Neuronal stem cell (in vitro differentiated cells): ENCODE measurements at regions not wholly inside any gene's neighbourhood (a gene's known extent, or its start where the extent isn't known, plus 50 kb on each side); places are given as distances from the start of the nearest gene placed in this dataset.

Experiments used
- DNase-seq: peaks from one replicate; pipeline ENCODE4 v3.0.0-alpha.2; 2013; ENCODE audit warnings: low spot score
- H2AFZ ChIP-seq: one replicate; pipeline ENCODE4 v1.6.1; 2013; ENCODE audit warnings: mild to moderate bottlenecking, low read length, inconsistent platforms
- H2AK5ac ChIP-seq: 2 replicates; pipeline ENCODE4 v1.6.1; 2013; ENCODE audit warnings: low read depth, mild to moderate bottlenecking, inconsistent platforms, low read length, moderate library complexity, mixed read lengths
- H2BK120ac ChIP-seq: 2 replicates; pipeline ENCODE4 v1.6.1; 2013; ENCODE audit warnings: low read depth, mild to moderate bottlenecking, inconsistent platforms, low read length, moderate library complexity, mixed read lengths
- H2BK12ac ChIP-seq: one replicate; pipeline ENCODE4 v1.6.1; 2013; ENCODE audit warnings: low read length, inconsistent platforms
- H2BK15ac ChIP-seq: 2 replicates; pipeline ENCODE4 v1.6.1; 2013; ENCODE audit warnings: mild to moderate bottlenecking, low read length, inconsistent platforms, mixed read lengths
- H2BK5ac ChIP-seq: one replicate; pipeline ENCODE4 v1.6.1; 2013; ENCODE audit warnings: inconsistent platforms, mild to moderate bottlenecking, low read length, moderate library complexity
- H3K14ac ChIP-seq: one replicate; pipeline ENCODE4 v1.6.1; 2013; ENCODE audit warnings: low read length, inconsistent platforms
- H3K18ac ChIP-seq: 2 replicates; pipeline ENCODE4 v1.6.1; 2013; ENCODE audit warnings: low read length, inconsistent platforms
- H3K23ac ChIP-seq: 2 replicates; pipeline ENCODE4 v1.6.1; 2013; ENCODE audit warnings: low read depth, mild to moderate bottlenecking, mixed read lengths, low read length, inconsistent platforms; ENCODE audit not compliant: poor library complexity
- H3K27ac ChIP-seq: replicated peaks from 3 replicates; pipeline ENCODE4 v1.5.1; 2013; ENCODE audit warnings: low read length, inconsistent platforms
- H3K27me3 ChIP-seq, 3 experiments: 2 replicates each; pipeline ENCODE4 v1.6.1; 2013; ENCODE audit warnings: low read length in 3 of 3, mild to moderate bottlenecking in 2 of 3, inconsistent platforms in 1 of 3, low read depth in 1 of 3, mixed read lengths in 1 of 3, moderate library complexity in 1 of 3; ENCODE audit not compliant: control insufficient read depth in 3 of 3, insufficient read depth in 3 of 3
- H3K36me3 ChIP-seq, 2 donors: replicated peaks in 1 of 2; 2 replicates each; pipeline ENCODE4 v1.6.1; 2013; ENCODE audit warnings: low read length in 2 of 2; ENCODE audit not compliant: control insufficient read depth in 2 of 2, insufficient read depth in 2 of 2
- H3K4ac ChIP-seq: 2 replicates; pipeline ENCODE4 v1.6.1; 2013; ENCODE audit warnings: inconsistent platforms, mild to moderate bottlenecking, low read length, moderate library complexity
- H3K4me1 ChIP-seq, 2 donors: 1 replicate in 1 of 2; 2 replicates in 1 of 2; pipeline ENCODE4 v1.6.1; 2013; ENCODE audit warnings: low read length in 2 of 2, low read depth in 1 of 2; ENCODE audit not compliant: control insufficient read depth in 2 of 2, insufficient read depth in 1 of 2
- H3K4me2 ChIP-seq: one replicate; pipeline ENCODE4 v1.6.1; 2013; ENCODE audit warnings: mild to moderate bottlenecking, low read length, inconsistent platforms; ENCODE audit not compliant: insufficient read depth, poor library complexity, severe bottlenecking
- H3K4me3 ChIP-seq, 2 donors: 2 replicates each; pipeline ENCODE4 v1.5.1; 2013; ENCODE audit warnings: low read length in 2 of 2, mild to moderate bottlenecking in 2 of 2, inconsistent platforms in 1 of 2, moderate library complexity in 1 of 2
- H3K79me1 ChIP-seq: one replicate; pipeline ENCODE4 v1.6.1; 2013; ENCODE audit warnings: low read depth, mild to moderate bottlenecking, inconsistent platforms, low read length, moderate library complexity
- H3K9ac ChIP-seq: one replicate; pipeline ENCODE4 v1.6.1; 2013; ENCODE audit warnings: mild to moderate bottlenecking, low read depth, low read length, inconsistent platforms; ENCODE audit not compliant: poor library complexity
- H3K9me3 ChIP-seq, 2 donors: replicated peaks in 1 of 2; 2 replicates each; pipeline versions ENCODE3 to v1.6.1; 2013; ENCODE audit warnings: low read length in 2 of 2, mild to moderate bottlenecking in 2 of 2, inconsistent platforms in 1 of 2, low read depth in 1 of 2, mixed read lengths in 1 of 2, moderate library complexity in 1 of 2; ENCODE audit not compliant: control insufficient read depth in 2 of 2, insufficient read depth in 1 of 2
- H4K8ac ChIP-seq: one replicate; pipeline ENCODE4 v1.6.1; 2013; ENCODE audit warnings: low read depth, mild to moderate bottlenecking, inconsistent platforms, low read length, moderate library complexity
- H4K91ac ChIP-seq: one replicate; pipeline ENCODE4 v1.6.1; 2013; ENCODE audit warnings: low read length, low read depth, mild to moderate bottlenecking, inconsistent platforms; ENCODE audit not compliant: poor library complexity
- WGBS, 2 donors: extraction: QIAGEN DNeasy Blood & Tissue Kit; methylation state at CpG; one replicate each; pipeline ENCODE4 v1.1.7; 2013; ENCODE audit warnings: missing lambda C conversion rate in 2 of 2, mixed read lengths in 1 of 2; ENCODE audit not compliant: insufficient read length in 2 of 2, insufficient replicate concordance in 1 of 2; ENCODE audit errors: extremely low coverage in 2 of 2; 5-methylcytosine and 5-hydroxymethylcytosine counted together

DNA sequence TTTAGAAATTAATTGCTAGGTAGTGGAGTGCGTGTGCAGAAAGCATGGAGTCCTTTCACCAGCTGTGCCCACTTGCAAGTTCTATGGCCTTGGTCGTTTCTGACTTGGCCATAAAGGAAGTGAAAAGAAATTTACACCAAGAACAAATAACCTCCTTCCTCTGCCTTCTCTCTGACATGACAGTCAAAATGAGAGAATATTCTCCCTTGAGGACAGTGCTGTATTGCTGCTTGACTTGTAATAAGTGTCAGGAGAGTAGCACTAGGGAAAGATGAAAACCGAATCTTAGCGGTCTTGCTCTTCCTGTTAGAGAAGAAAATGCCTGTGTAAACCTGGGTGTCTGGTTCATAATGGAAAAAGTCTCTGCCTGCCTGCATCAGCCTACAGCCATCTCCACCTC lies 333.1 kb upstream of the RAG2 start:
- Histone ChIP-seq H3K4me1 (no peaks in the 10 kb centered on the region), H2BK15ac (no peak overlapping the region), H4K91ac (no peak overlapping the region), H2BK12ac (no peak overlapping the region), H2AFZ (no peak overlapping the region), H3K9me3 (no peaks in the 10 kb centered on the region), H3K23ac (no peak overlapping the region), H3K4ac (no peak overlapping the region), H3K27ac (no peak overlapping the region), H3K18ac (no peak overlapping the region), H3K79me1 (no peaks in the 10 kb centered on the region), H3K9ac (no peak overlapping the region), H2BK5ac (no peak overlapping the region), H3K4me3 (no peak overlapping the region), H3K36me3 (no peaks in the 10 kb centered on the region), H4K8ac (no peak overlapping the region), H2BK120ac (no peak overlapping the region), H3K27me3 (no peaks in the 10 kb centered on the region), H3K14ac (no peak overlapping the region), H3K4me2 (no peak overlapping the region), H2AK5ac (no peak overlapping the region)
- no CpG with 5 or more reads among the region's 4 CpGs for whole genome bisulfite sequencing, 2 donors
- DNase-seq = no peak

DNA sequence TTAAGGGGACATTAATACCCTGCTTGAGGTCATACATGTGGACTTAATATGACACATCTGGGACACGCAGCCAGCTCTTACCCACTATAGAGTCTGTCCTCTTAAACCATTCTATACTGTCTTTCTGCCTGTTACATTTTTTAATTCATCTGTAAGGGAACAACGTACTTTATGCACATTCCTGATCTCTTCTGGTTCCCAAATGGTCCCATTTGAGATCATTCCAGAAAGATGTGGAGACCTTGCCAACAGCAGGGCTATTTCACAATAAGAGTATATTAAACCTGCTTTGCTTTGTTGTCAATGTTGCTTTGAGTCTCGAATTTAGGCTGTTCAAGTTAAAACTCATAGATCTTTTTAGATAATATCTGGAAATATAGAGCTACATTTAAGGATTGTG lies 332.2 kb upstream of the RAG2 start:
- H3K27me3 ChIP-seq = no peaks in the 10 kb centered on the region
- no peak for DNase-seq
- no peaks in the 10 kb centered on the region for H3K36me3 ChIP-seq
- no peak overlapping the region for H4K8ac ChIP-seq
- no CpG with 5 or more reads among the region's 3 CpGs for WGBS, 2 donors
- no peak overlapping the region for H3K4me3 ChIP-seq
- H2BK15ac ChIP-seq = no peak overlapping the region
- H2BK12ac ChIP-seq = no peak overlapping the region
- no peak overlapping the region for H3K9ac ChIP-seq
- H2AFZ ChIP-seq = no peak overlapping the region
- H3K4me2 ChIP-seq = no peak overlapping the region
- no peaks in the 10 kb centered on the region for H3K9me3 ChIP-seq
- H4K91ac ChIP-seq = no peak overlapping the region
- H3K14ac ChIP-seq = no peak overlapping the region
- no peak overlapping the region for H2AK5ac ChIP-seq
- H3K18ac ChIP-seq = no peak overlapping the region
- H3K27ac ChIP-seq = no peak overlapping the region
- no peaks in the 10 kb centered on the region for H3K79me1 ChIP-seq
- no peak overlapping the region for H3K23ac ChIP-seq
- H3K4me1 ChIP-seq = no peaks in the 10 kb centered on the region
- no peak overlapping the region for H3K4ac ChIP-seq
- no peak overlapping the region for H2BK5ac ChIP-seq
- H2BK120ac ChIP-seq = no peak overlapping the region

DNA sequence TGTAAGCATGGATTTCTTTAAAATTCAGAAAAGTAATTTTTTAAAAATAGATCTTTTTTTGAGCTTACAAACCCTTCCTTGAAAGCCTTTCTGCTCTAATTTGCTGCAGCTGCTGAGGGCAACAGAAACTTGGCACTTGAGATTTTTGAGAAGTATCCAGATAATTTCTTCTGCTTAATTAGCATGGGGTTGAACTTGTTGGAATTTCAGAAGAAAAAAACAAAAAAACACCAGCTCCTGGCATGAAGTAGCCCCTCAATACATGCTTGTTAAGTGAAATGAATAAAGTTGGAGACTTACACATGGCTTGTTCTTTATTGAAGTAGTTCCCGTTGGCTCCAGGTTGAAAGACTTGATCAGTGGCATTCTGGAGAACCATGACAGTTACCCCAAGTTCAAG lies 331.4 kb upstream of the RAG2 start:
- H3K36me3 ChIP-seq = no peaks in the 10 kb centered on the region
- no peak overlapping the region for H2AFZ ChIP-seq
- H3K4me3 ChIP-seq = no peak overlapping the region
- H3K79me1 ChIP-seq = no peaks in the 10 kb centered on the region
- no peak overlapping the region for H3K9ac ChIP-seq
- H4K8ac ChIP-seq = no peak overlapping the region
- H3K18ac ChIP-seq = no peak overlapping the region
- no peaks in the 10 kb centered on the region for H3K9me3 ChIP-seq
- no peak overlapping the region for H2BK120ac ChIP-seq
- no peak overlapping the region for H3K4ac ChIP-seq
- no peak overlapping the region for H2BK15ac ChIP-seq
- no CpG with 5 or more reads among the region's 1 CpG for whole genome bisulfite sequencing, 2 donors
- H4K91ac ChIP-seq = no peak overlapping the region
- H3K4me2 ChIP-seq = no peak overlapping the region
- H3K27me3 ChIP-seq = no peaks in the 10 kb centered on the region
- DNase-seq = no peak
- no peak overlapping the region for H3K23ac ChIP-seq
- no peak overlapping the region for H2BK5ac ChIP-seq
- no peak overlapping the region for H3K27ac ChIP-seq
- no peak overlapping the region for H2BK12ac ChIP-seq
- no peak overlapping the region for H3K14ac ChIP-seq
- no peaks in the 10 kb centered on the region for H3K4me1 ChIP-seq
- H2AK5ac ChIP-seq = no peak overlapping the region

DNA sequence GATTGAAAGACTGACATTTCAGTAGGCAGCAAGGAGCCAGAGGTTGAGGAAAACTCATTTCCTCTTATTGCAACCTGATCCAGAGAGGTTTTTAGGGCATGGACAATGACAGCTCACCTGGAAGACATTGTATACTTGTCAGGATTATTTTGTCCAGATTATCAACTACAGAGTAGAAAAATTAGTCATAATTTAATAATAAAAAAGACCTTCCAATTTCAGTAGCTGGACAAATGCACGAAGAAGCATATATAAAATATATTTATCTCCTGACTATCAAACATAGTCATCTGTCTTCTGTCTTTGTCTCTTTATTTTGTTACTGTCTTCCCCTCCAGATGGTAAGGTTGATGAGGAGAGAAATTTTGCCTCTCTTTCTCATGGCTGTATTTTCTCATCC lies 330.6 kb upstream of the RAG2 start:
- Histone ChIP-seq H4K91ac (no peak overlapping the region), H2BK15ac (no peak overlapping the region), H3K79me1 (no peaks in the 10 kb centered on the region), H3K36me3 (no peaks in the 10 kb centered on the region), H3K23ac (no peak overlapping the region), H3K4ac (no peak overlapping the region), H3K4me2 (no peak overlapping the region), H3K27me3 (no peaks in the 10 kb centered on the region), H2AK5ac (no peak overlapping the region), H3K14ac (no peak overlapping the region), H3K18ac (no peak overlapping the region), H3K9me3 (no peaks in the 10 kb centered on the region), H3K4me1 (no peaks in the 10 kb centered on the region), H3K4me3 (no peak overlapping the region), H3K27ac (no peak overlapping the region), H2BK120ac (no peak overlapping the region), H3K9ac (no peak overlapping the region), H2AFZ (no peak overlapping the region), H2BK12ac (no peak overlapping the region), H2BK5ac (no peak overlapping the region), H4K8ac (no peak overlapping the region)
- no CpG with 5 or more reads among the region's 1 CpG for WGBS, 2 donors
- no peak for DNase-seq
